ENCODE measurements at regions not wholly inside any gene's neighbourhood (a gene's known extent, or its start where the extent isn't known, plus 50 kb on each side); places are given as distances from the start of the nearest gene placed in this dataset.

GRCh38 chr3:22608721-22609120 lies 594.4 kb upstream of the UBE2E2 start:
- TF ChIP-seq POLR2A (IDR thresholded peaks at IDR 0.05; ENCODE audit: low read length) (no peak), GATA1 (IDR thresholded peaks at IDR 0.05; ENCODE audit: low read depth, low read length) (no peak)

All from erythroblast (primary cell).